Fibroblast of skin of back (primary cell): ENCODE measurements at regions not wholly inside any gene's neighbourhood (a gene's known extent, or its start where the extent isn't known, plus 50 kb on each side); places are given as distances from the start of the nearest gene placed in this dataset.
"Not testable (repeated sequence)": the region's sequence is repeated elsewhere in the genome, so short reads cannot be mapped to it uniquely, and the experiment has no call there.

Experiments
- DNase-seq: peaks from one replicate; pipeline ENCODE4 v3.0.0-alpha.2; 2013

- DNase-seq, result no peak
Measured at GRCh38 chr17:14460516-14461226, 159.8 kb downstream of the HS3ST3B1 start.

GRCh38 chr17:14459955-14460354 lies 159.1 kb downstream of the HS3ST3B1 start:
- no peak for DNase-seq

GRCh38 chr17:14458724-14459123 lies 157.8 kb downstream of the HS3ST3B1 start:
- no peak for DNase-seq

- no peak for DNase-seq
Measured at GRCh38 chr17:14454746-14455145, 153.9 kb downstream of the HS3ST3B1 start.

- no peak for DNase-seq
Measured at GRCh38 chr17:14452856-14453255, 152.0 kb downstream of the HS3ST3B1 start.

- no peak for DNase-seq
Measured at GRCh38 chr17:14451729-14452191, 150.9 kb downstream of the HS3ST3B1 start.

- DNase-seq, result no peak
Measured at GRCh38 chr17:14448818-14449217, 147.9 kb downstream of the HS3ST3B1 start.

- DNase-seq, result no peak
Measured at GRCh38 chr17:14446825-14447224, 145.9 kb downstream of the HS3ST3B1 start.

- DNase-seq, result no peak
Measured at GRCh38 chr17:14444915-14445314, 144.0 kb downstream of the HS3ST3B1 start.

- peak; percentile 24 for DNase-seq
Measured at GRCh38 chr17:14442798-14443528, 142.1 kb downstream of the HS3ST3B1 start.

- DNase-seq, result no peak
Measured at GRCh38 chr17:14437176-14437575, 136.3 kb downstream of the HS3ST3B1 start.

- DNase-seq, result no peak
Measured at GRCh38 chr17:14436266-14436665, 135.4 kb downstream of the HS3ST3B1 start.

- no peak for DNase-seq
Measured at GRCh38 chr17:14434506-14434905, 133.6 kb downstream of the HS3ST3B1 start.

- DNase-seq, result no peak
Measured at GRCh38 chr17:14432079-14432478, 131.2 kb downstream of the HS3ST3B1 start.

GRCh38 chr17:14429084-14429483 lies 128.2 kb downstream of the HS3ST3B1 start:
- no peak for DNase-seq

- DNase-seq, result no peak
Measured at GRCh38 chr17:14428648-14429029, 127.8 kb downstream of the HS3ST3B1 start.

- no peak for DNase-seq
Measured at GRCh38 chr17:14427900-14428647, 127.2 kb downstream of the HS3ST3B1 start.

GRCh38 chr17:14423156-14423555 lies 122.3 kb downstream of the HS3ST3B1 start:
- DNase-seq, result not testable (repeated sequence)

- DNase-seq, result no peak
Measured at GRCh38 chr17:14417336-14417735, 116.5 kb downstream of the HS3ST3B1 start.

GRCh38 chr17:14409292-14409691 lies 108.4 kb downstream of the HS3ST3B1 start:
- no peak for DNase-seq

- no peak for DNase-seq
Measured at GRCh38 chr17:14407541-14407940, 106.7 kb downstream of the HS3ST3B1 start.

GRCh38 chr17:14405189-14405588 lies 104.3 kb downstream of the HS3ST3B1 start:
- no peak for DNase-seq
